ENCODE measurements at regions not wholly inside any gene's neighbourhood (a gene's known extent, or its start where the extent isn't known, plus 50 kb on each side); places are given as distances from the start of the nearest gene placed in this dataset.

GRCh38 chr6:119483908-119484307 is 134.3 kb upstream of the MAN1A1 start:
- no peak overlapping the region for H2BK15ac ChIP-seq (ENCODE audit: low read depth, low read length)
- no peak overlapping the region for H3K4me2 ChIP-seq (ENCODE audit: low read depth, low read length)
- DNase-seq, result no peak

More at GRCh38 chr6:119483908-119484307, 134.3 kb upstream of the MAN1A1 start:
- no peaks in the 10 kb centered on the region for H3K79me1 ChIP-seq (ENCODE audit: low read depth in 1 of 2, low read length in 2 of 2)
- no peak overlapping the region for H4K8ac ChIP-seq (ENCODE audit: low read depth in 2 of 2, low read length in 2 of 2)
- H3K4me1 ChIP-seq (ENCODE audit: control insufficient read depth, insufficient read depth, low read length), result no peaks in the 10 kb centered on the region
- no peak overlapping the region for H3K56ac ChIP-seq (ENCODE audit: extremely low read depth, insufficient read depth, low read length)
- no peaks in the 10 kb centered on the region for H3K9me3 ChIP-seq (ENCODE audit: control insufficient read depth, insufficient read depth, low read length)
- intact Hi-C loops (cut with micrococcal nuclease), result loop anchor here (5.0 kb wide), 1 partner anchor 132 kb away; no protein-coding TSS in a partner anchor
- no peaks in the 10 kb centered on the region for H3K9me1 ChIP-seq (ENCODE audit: insufficient read depth, low read length)
- dilution Hi-C loops (cut with HindIII; ENCODE audit: low sequenced_read_pairs, unreplicated experiment), result no loop called here
- no peak overlapping the region for H4K91ac ChIP-seq (ENCODE audit: insufficient read depth, low read depth, low read length)
- H4K20me1 ChIP-seq (ENCODE audit: insufficient read depth, low read length), result no peaks in the 10 kb centered on the region
- H2BK5ac ChIP-seq (ENCODE audit: low read depth, low read length, poor library complexity, severe bottlenecking), result no peak overlapping the region
- no peak for ATAC-seq (ENCODE audit: low read depth)
- no peaks in the 10 kb centered on the region for H3K27me3 ChIP-seq (ENCODE audit: control insufficient read depth, insufficient read depth, low read length)
- H3K36me3 ChIP-seq (ENCODE audit: control insufficient read depth, insufficient read depth, low read length), result no peaks in the 10 kb centered on the region
- H2AFZ ChIP-seq (replicated peaks; ENCODE audit: low read length, poor library complexity), result no peak overlapping the region
- in situ Hi-C loops (cut with MboI; ENCODE audit: low sequenced_read_pairs), result no loop called here
- POLR2A ChIA-PET (ENCODE audit: unreplicated experiment), result no interaction called here
- H4K5ac ChIP-seq (ENCODE audit: low read depth, low read length), result no peak overlapping the region
- BruUV-seq (replicated peaks), result no TSS peak
- no peak overlapping the region for H3K18ac ChIP-seq (ENCODE audit: low read depth, low read length)
- no peak overlapping the region for H2AK5ac ChIP-seq (ENCODE audit: low read depth, low read length)
- no peak overlapping the region for H2BK120ac ChIP-seq (ENCODE audit: low read depth, low read length)
- no peak overlapping the region for H2BK20ac ChIP-seq (ENCODE audit: low read depth, low read length)
- H3K4me3 ChIP-seq (ENCODE audit: insufficient read depth, low read depth, low read length), result no peak overlapping the region
- no peak overlapping the region for H3K27ac ChIP-seq (ENCODE audit: insufficient read depth, low read length)
- H2AK9ac ChIP-seq (replicated peaks; ENCODE audit: low read depth, low read length, poor library complexity), result no peak overlapping the region
- H3K14ac ChIP-seq (replicated peaks; ENCODE audit: low read depth, low read length), result no peak overlapping the region
- CTCF ChIA-PET, result no interaction called here
- TF ChIP-seq USF2 (IDR thresholded peaks at IDR 0.05; ENCODE audit: low read depth, low read length), result no peak
- no peak for TF ChIP-seq BHLHE40 (IDR thresholded peaks at IDR 0.05; ENCODE audit: low read depth, low read length)
- TF ChIP-seq, protein P1, sequence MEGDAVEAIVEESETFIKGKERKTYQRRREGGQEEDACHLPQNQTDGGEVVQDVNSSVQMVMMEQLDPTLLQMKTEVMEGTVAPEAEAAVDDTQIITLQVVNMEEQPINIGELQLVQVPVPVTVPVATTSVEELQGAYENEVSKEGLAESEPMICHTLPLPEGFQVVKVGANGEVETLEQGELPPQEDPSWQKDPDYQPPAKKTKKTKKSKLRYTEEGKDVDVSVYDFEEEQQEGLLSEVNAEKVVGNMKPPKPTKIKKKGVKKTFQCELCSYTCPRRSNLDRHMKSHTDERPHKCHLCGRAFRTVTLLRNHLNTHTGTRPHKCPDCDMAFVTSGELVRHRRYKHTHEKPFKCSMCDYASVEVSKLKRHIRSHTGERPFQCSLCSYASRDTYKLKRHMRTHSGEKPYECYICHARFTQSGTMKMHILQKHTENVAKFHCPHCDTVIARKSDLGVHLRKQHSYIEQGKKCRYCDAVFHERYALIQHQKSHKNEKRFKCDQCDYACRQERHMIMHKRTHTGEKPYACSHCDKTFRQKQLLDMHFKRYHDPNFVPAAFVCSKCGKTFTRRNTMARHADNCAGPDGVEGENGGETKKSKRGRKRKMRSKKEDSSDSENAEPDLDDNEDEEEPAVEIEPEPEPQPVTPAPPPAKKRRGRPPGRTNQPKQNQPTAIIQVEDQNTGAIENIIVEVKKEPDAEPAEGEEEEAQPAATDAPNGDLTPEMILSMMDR (conservative IDR thresholded peaks at IDR 0.05; ENCODE audit: low read depth, low read length), result no peak
- TF ChIP-seq RFX5 (IDR thresholded peaks at IDR 0.05; ENCODE audit: low read depth, low read length), result no peak
- TF ChIP-seq POLR2A (IDR thresholded peaks at IDR 0.05; ENCODE audit: low read depth, low read length), result no peak
- H3K4ac ChIP-seq (ENCODE audit: low read depth, low read length), result no peak overlapping the region
- H3K23ac ChIP-seq (ENCODE audit: low read depth, low read length), result no peak overlapping the region
- no peak overlapping the region for H3K9ac ChIP-seq (ENCODE audit: low read depth, low read length)

Measured in IMR-90 (cell line).